HG03432 (cell line): ENCODE measurements at regions not wholly inside any gene's neighbourhood (a gene's known extent, or its start where the extent isn't known, plus 50 kb on each side); places are given as distances from the start of the nearest gene placed in this dataset.

ENCODE experiments used
- ATAC-seq: cut with Tn5 transposase; IDR thresholded peaks from one replicate; pipeline ENCODE4 v1.9.1; 2021; ENCODE audit warnings: mild to moderate bottlenecking, moderate library complexity; ENCODE audit not compliant: unreplicated experiment

GRCh38 chr12:107271523-107271922, 178.2 kb upstream of the CRY1 start:
- no peak for ATAC-seq

DNA sequence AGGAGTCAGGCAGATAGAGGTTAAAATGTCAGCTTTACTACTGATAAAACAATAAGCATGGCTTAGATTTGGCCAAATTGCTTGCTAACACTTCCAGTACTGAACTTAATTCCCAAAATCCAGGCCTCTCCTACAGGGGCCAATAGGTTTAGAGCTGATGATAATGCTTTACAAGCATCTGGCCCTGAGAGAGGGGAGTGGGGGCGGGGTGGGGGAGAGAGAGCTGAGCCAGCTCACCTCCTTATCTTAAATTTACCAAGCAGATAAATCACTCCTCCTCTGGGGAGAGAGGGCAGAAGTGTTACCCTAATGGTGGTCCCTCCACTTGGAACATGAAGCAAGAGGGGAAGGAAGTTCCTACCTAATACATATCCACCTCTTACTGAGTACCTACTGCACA, 182.2 kb upstream of the CRY1 start:
- ATAC-seq, result no peak

- no peak for ATAC-seq
These were observed 184.5 kb upstream of the CRY1 start for GRCh38 chr12:107277855-107278254.

GRCh38 chr12:107282628-107283027, 189.3 kb upstream of the CRY1 start:
- no peak for ATAC-seq

GRCh38 chr12:107283652-107284051, 190.3 kb upstream of the CRY1 start:
- ATAC-seq, result no peak

DNA sequence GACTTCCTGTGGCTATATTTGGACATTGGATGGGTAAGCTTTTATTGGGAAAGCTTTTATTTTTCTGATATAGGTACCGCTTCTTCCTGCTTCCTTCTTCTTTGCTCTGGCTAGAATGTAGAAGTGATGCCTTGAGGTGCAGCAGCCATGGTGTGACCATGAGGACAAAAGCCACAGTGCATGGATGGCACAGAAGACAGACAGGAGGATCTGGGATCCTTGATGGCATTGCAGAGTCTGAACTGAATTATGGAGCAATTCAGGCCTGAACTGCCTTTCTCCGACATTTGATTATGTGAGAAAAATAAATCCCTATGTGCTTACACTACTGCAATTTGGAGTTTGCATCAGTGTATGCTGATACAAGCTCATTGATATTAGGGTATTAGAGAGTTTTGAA, 191.3 kb upstream of the CRY1 start:
- no peak for ATAC-seq

- ATAC-seq, result no peak
These were observed 194.4 kb upstream of the CRY1 start for GRCh38 chr12:107287436-107288413.

DNA sequence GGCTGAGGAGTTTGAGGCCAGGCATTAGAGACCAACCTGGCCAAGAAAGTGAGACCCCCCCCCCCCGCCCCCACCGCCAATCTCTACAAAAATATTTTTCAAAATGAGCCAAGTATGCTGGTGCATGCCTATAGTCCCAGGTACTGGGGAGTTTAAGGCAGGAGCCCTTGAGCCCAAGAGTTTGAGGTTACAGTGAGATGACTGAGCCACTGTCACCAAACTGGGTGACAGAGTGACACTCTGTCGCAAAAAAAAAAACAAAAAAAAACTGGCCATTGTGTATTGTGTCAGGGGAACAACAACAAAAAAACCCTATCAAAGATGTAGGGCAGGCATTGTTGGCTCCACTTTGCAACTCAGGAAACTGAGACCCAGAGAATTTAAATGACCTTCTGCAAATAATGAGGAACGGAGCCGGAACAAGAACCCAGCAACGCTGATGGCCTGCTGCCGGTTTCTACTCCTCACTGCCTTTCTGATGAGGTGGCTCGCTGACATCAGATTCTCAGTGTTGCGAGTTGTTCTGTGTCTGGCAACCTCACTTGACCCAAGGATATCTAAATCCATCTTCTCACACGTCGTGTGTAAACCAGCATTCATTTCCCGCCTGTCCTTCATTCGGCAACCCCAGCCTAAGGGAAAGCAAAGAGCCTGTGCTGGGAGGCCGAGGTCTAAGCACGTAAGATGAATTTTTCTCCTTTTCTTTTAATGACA, 195.2 kb upstream of the CRY1 start:
- no peak for ATAC-seq

- no peak for ATAC-seq
These were observed 197.7 kb upstream of the CRY1 start for GRCh38 chr12:107291018-107291417.

- no peak for ATAC-seq
These were observed 203.3 kb upstream of the CRY1 start for GRCh38 chr12:107296681-107297089.

DNA sequence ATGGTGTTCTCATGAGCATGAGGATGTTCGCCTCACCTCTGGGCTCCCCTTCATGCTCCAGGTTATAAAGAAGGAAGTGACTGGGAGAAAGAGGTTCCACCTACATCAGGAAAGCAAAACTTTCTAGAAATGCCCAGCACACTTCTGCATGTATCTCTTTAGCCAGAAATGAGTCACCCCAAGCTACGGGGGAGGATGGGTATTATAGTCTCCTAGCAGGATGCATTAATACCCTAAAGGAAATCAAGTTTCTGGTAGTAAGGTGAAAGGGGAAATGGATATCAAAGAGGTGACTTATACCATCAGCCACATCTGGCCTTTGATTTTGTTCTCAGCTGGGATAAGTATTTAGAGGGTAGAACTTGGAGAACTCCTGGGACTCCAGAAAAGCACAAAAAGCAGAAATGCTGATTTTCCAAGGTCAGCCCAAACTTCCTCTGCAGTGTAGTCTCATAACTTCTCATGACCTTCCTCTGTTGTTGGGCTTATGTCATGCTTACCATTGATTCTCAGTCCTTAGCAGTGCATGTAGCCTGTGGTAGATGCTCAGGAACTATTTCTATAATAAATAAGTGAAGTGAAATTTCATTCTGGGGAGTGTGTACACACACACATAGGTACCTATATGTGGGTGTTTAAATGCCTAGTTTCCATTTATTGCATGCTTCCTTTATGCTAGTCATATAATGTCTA, 209.4 kb upstream of the CRY1 start:
- no peak for ATAC-seq

- no peak for ATAC-seq
These were observed 211.5 kb upstream of the CRY1 start for GRCh38 chr12:107304588-107305532.

DNA sequence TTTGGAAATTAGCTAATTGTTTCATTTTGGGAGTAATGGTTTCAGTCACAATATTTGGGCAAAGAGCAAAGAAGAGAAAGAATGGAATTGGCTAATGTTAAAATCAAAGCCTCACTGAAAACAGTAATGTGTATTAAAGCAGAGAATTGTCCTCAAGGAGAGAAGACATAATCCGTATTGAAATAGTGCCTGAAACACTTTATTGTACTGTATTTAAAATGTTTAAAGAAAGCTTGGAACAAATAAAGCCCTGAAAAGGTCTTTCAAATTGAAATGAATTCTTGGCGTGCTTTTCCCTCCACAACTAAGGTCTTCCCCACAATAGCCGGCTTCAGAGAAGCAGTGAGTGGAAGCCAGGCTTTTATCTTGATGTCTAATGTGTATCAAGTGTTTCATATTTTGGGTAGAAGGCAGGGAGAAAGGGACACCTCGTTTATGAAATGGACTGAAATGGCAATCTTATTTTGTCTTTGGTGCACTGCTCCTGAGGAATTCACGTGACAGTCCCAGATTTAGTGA, 212.9 kb upstream of the CRY1 start:
- ATAC-seq, result no peak

GRCh38 chr12:107308310-107308709, 215.0 kb upstream of the CRY1 start:
- no peak for ATAC-seq

DNA sequence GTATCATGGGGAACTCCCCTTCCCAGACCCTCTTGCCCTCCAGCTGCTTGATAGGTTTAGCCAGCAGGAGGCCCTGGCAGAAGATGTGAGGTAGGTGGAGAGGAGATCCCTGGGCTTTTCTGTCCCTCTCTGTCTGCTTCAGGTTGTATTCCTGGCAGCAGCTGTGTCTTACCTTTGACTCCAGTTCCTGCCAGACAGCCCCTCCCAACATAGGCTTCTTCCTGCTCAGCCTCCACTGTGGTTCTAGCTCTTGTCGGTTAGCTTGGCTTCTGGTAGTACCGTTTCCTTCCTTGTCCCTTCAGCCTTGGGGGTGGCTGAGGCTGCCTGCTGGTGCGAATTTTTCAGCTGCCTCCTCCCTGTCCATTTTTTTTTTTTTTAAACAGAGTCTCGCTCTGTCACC, 215.7 kb upstream of the CRY1 start:
- ATAC-seq, result no peak

DNA sequence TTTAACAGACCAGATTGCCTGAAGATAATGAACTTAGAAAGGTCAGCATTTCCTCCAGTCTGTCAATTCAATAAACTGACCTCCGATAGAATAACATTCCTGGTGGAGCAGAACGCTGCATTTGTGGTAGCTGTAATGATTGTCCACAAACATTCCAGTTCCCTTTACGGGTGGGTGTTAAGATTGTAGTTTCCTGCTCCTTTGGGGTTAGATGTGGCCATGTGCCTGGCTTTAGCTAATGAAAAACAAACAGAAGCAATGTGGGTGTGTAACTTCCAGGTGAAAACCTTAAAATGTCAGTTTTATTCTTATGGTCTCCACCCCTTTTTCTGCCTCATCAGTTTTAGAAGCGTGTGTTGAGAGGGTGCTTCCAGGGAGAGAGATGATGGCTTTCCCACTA, 217.3 kb upstream of the CRY1 start:
- ATAC-seq, result no peak

GRCh38 chr12:107311682-107312081, 218.3 kb upstream of the CRY1 start:
- ATAC-seq, result no peak

GRCh38 chr12:107317751-107318555, 224.6 kb upstream of the CRY1 start:
- no peak for ATAC-seq

DNA sequence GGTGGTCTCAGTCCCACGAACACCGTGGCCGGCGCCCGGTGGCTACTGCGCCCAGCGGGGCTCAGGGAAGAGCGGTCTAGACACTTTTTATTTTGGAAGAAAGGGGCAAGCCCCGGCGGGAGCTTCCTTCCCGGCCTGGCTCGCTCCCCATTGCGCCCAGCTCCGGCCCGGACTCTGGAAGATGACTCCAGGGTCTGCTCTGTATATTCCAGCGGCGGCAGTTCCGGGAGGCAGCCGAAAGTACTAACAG, 225.1 kb upstream of the CRY1 start:
- no peak for ATAC-seq
